Esophagus squamous epithelium (tissue), 5 donors: ENCODE measurements at regions not wholly inside any gene's neighbourhood (a gene's known extent, or its start where the extent isn't known, plus 50 kb on each side); places are given as distances from the start of the nearest gene placed in this dataset.

Experiments
- DNase-seq: peaks from one replicate; lab custom pipeline; 2025; lab: John Stamatoyannopoulos, UW
- H3K27ac ChIP-seq, 4 donors: fragments of 200-600 bp; sonication (generic); one replicate each; pipeline ENCODE4 v1.5.1; 2016 to 2019; ENCODE audit warnings: mild to moderate bottlenecking in 1 of 4
- H3K27me3 ChIP-seq, 4 donors: fragments of 200-600 bp; sonication (generic); 1 replicate in 3 of 4; 2 replicates in 1 of 4; pipeline versions ENCODE4 v1.5.1 to v1.6.0; 2017 to 2021; ENCODE audit warnings: antibody characterized with exemption in 1 of 4
- H3K36me3 ChIP-seq, 3 donors: fragments of 200-600 bp; sonication (generic); one replicate each; pipeline ENCODE4 v1.5.1; 2016 to 2019
- H3K4me1 ChIP-seq, 3 donors: fragments of 200-600 bp; sonication (generic); one replicate each; pipeline ENCODE4 v1.5.1; 2017 to 2019
- H3K4me3 ChIP-seq, 4 donors: fragments of 200-600 bp; sonication (generic); 1 replicate in 3 of 4; 2 replicates in 1 of 4; pipeline ENCODE4 v1.5.1; 2016 to 2019; ENCODE audit warnings: mild to moderate bottlenecking in 2 of 4, moderate library complexity in 1 of 4
- H3K9me3 ChIP-seq, 3 donors: fragments of 200-600 bp; sonication (generic); one replicate each; pipeline ENCODE4 v1.5.1; 2016 to 2019
- POLR2A ChIP-seq, 4 donors: fragments of 450-650 bp; IDR thresholded peaks; one replicate each; pipeline ENCODE4 v1.6.1; 2017; ENCODE audit warnings: antibody characterized with exemption in 4 of 4, mild to moderate bottlenecking in 4 of 4, moderate library complexity in 3 of 4
- WGBS, 2 donors: methylation state at CpG; one replicate each; pipeline ENCODE4 v1.1.5; 2018; 5-methylcytosine and 5-hydroxymethylcytosine counted together
- intact Hi-C: fragments of 100-400 bp; cut with DNase I; formaldehyde crosslinking; loops from one replicate; pipeline ENCODE4 v1.15.0; 2022
- TF ChIP-seq, protein P1 (sequence below), 6 experiments: fragments of 450-650 bp in 4 of 6; fragments of 200-600 bp in 2 of 6; sonication (generic) in 2 of 6; IDR thresholded peaks; one replicate each; pipeline ENCODE4 v1.5.1; 2016 to 2019; ENCODE audit warnings: antibody characterized with exemption in 6 of 6, mild to moderate bottlenecking in 4 of 6, moderate library complexity in 4 of 6
- donor health status: DM: yes; HTN: yes; CAD: no.

DNA sequence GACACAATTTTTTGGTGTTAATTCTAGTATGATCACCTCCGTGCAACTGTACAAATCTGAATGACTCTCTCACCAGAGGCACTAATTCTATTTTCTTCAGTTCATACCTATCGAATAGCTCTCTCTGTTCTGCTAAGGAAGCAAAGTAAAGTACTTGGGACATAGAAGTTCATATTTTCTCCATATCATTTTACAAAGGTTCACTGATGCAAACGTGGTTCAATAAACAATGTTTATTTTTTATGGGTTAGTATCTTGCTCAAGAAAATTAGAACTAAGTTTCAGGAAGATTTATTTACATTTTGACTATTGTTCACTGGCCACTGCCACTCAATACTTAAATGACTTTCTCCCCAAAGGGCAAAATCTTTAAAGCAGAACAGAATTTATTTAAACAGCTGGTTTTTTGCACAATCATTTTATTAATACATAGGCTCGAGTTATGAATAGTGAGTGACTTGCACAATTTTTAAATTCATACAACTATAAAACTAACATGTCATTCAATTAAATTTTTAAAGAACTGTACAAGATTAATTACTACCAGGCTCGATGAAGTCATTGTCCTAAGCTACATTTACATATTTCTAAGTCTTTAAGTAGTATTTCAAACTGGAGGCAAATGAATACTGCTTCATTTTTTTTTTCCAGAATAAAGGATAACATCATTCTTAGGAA lies 255.8 kb downstream of the C16orf95 start:
- Histone ChIP-seq H3K27me3 (peaks cover 0 to 59% (median 0%) of the 10 kb centered on the region in 4 donors), H3K4me1 (peaks cover 0 to 6% (median 0%) of the 10 kb centered on the region in 3 donors), H3K36me3 (no peaks in the 10 kb centered on the region), H3K4me3 (no peak overlapping the region), H3K27ac (no peak overlapping the region), H3K9me3 (no peaks in the 10 kb centered on the region)
- WGBS, 2 donors = 39 to 49% methylated on average over 5 of the region's 5 CpGs
- TF ChIP-seq, protein P1, sequence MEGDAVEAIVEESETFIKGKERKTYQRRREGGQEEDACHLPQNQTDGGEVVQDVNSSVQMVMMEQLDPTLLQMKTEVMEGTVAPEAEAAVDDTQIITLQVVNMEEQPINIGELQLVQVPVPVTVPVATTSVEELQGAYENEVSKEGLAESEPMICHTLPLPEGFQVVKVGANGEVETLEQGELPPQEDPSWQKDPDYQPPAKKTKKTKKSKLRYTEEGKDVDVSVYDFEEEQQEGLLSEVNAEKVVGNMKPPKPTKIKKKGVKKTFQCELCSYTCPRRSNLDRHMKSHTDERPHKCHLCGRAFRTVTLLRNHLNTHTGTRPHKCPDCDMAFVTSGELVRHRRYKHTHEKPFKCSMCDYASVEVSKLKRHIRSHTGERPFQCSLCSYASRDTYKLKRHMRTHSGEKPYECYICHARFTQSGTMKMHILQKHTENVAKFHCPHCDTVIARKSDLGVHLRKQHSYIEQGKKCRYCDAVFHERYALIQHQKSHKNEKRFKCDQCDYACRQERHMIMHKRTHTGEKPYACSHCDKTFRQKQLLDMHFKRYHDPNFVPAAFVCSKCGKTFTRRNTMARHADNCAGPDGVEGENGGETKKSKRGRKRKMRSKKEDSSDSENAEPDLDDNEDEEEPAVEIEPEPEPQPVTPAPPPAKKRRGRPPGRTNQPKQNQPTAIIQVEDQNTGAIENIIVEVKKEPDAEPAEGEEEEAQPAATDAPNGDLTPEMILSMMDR (IDR thresholded peaks at IDR 0.05) = no peak
- TF ChIP-seq POLR2A (IDR thresholded peaks at IDR 0.05) = no peak
- intact Hi-C loops = loop anchor here (5.0 kb wide), 1 partner anchor 499 kb away; no protein-coding TSS in a partner anchor
- no peak for DNase-seq

DNA sequence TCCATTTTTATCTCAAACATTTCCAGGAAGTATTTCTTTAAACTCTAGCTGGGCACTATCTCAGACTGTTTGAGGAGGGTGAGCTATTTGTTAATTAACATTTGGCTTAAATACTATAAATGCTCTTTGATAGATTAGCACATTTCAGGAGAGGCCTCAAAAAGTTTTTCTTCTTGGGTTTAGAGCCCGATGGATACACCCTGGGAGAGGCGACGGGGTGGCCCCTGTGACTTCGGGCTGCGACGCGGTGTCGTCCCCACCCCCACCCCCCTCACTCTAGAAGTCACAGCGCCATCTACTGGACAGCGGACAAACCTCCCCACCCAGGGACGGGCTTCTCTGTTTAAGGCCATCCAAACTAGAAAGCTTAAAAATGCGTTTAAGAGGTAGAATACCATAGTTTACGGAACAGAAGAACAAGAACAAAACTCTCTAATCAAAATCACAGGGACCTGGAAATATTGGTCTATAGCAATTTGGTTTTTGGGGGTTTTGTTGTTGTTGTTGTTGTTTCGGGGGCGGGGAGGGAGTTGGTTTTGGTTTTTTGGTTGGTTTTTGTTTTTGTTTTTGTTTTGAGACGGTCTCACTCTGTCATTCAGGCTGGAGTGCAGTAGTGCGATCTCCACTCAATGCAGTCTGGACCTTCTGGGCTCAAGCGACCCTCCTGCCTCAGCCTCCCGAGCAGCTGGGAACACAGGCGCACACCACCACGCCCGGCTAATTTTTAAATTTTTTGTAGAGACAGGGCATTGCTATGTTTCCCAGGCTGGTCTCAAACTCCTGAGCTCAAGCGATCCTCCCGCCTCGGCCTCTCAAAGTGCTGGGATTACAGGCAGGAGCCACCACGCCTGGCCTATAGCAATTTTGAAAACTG lies 254.4 kb downstream of the C16orf95 start:
- no peak overlapping the region for H3K4me3 ChIP-seq
- DNase-seq = no peak
- WGBS, 2 donors = 42 to 57% methylated on average over 20 to 25 of the region's 26 CpGs
- H3K4me1 ChIP-seq = peaks cover 0 to 6% (median 0%) of the 10 kb centered on the region in 3 donors
- no peak overlapping the region for H3K27ac ChIP-seq
- H3K9me3 ChIP-seq = no peaks in the 10 kb centered on the region
- intact Hi-C loops = loop anchor here (5.0 kb wide), 1 partner anchor 501 kb away; no protein-coding TSS in a partner anchor
- H3K27me3 ChIP-seq = peaks cover 0 to 56% (median 0%) of the 10 kb centered on the region in 4 donors
- H3K36me3 ChIP-seq = no peaks in the 10 kb centered on the region
- TF ChIP-seq, protein P1 (IDR thresholded peaks at IDR 0.05) = peak in 5 of 6 experiments; percentile 60 to 70 (median 67)
- no peak for TF ChIP-seq POLR2A (IDR thresholded peaks at IDR 0.05)

- no peak overlapping the region for H3K4me3 ChIP-seq
- H3K9me3 ChIP-seq = no peaks in the 10 kb centered on the region
- DNase-seq = no peak
- intact Hi-C loops = loop anchor here (5.0 kb wide), 1 partner anchor 501 kb away; no protein-coding TSS in a partner anchor
- 87 to 91% methylated on average over 19 of the region's 19 CpGs for WGBS, 2 donors
- TF ChIP-seq, protein P1 (IDR thresholded peaks at IDR 0.05) = no peak
- TF ChIP-seq POLR2A (IDR thresholded peaks at IDR 0.05) = no peak
- no peak overlapping the region for H3K27ac ChIP-seq
- H3K4me1 ChIP-seq = peaks cover 0 to 6% (median 0%) of the 10 kb centered on the region in 3 donors
- no peaks in the 10 kb centered on the region for H3K36me3 ChIP-seq
- peaks cover 0 to 59% (median 0%) of the 10 kb centered on the region in 4 donors for H3K27me3 ChIP-seq
These were observed 253.6 kb downstream of the C16orf95 start for GRCh38 chr16:87063543-87063942.

GRCh38 chr16:87064731-87065445 lies 252.3 kb downstream of the C16orf95 start:
- Histone ChIP-seq H3K9me3 (no peaks in the 10 kb centered on the region), H3K27ac (no peak overlapping the region), H3K27me3 (peaks cover 0 to 72% (median 0%) of the 10 kb centered on the region in 4 donors), H3K4me1 (peaks cover 0 to 6% (median 0%) of the 10 kb centered on the region in 3 donors), H3K4me3 (no peak overlapping the region), H3K36me3 (no peaks in the 10 kb centered on the region)
- 55 to 69% methylated on average over 18 of the region's 18 CpGs for WGBS, 2 donors
- TF ChIP-seq, protein P1 (IDR thresholded peaks at IDR 0.05) = no peak
- TF ChIP-seq POLR2A (IDR thresholded peaks at IDR 0.05) = no peak
- no peak for DNase-seq
- intact Hi-C loops = loop anchor here (5.0 kb wide), 1 partner anchor 503 kb away; no protein-coding TSS in a partner anchor
